H9 (cell line): ENCODE measurements at regions not wholly inside any gene's neighbourhood (a gene's known extent, or its start where the extent isn't known, plus 50 kb on each side); places are given as distances from the start of the nearest gene placed in this dataset.
"Not testable (repeated sequence)": the region's sequence is repeated elsewhere in the genome, so short reads cannot be mapped to it uniquely, and the experiment has no call there.

Experiments
- DNase-seq: peaks from one replicate; pipeline ENCODE4 v3.0.0-alpha.2; 2017
- H2AFZ ChIP-seq: one replicate; pipeline ENCODE4 v1.6.1; 2013; ENCODE audit warnings: mild to moderate bottlenecking, low read length, control low read depth, moderate library complexity
- H2AK5ac ChIP-seq: 2 replicates; pipeline ENCODE4 v1.6.1; 2013; ENCODE audit warnings: low read length, control low read depth, mixed read lengths; ENCODE audit not compliant: insufficient read length
- H2BK120ac ChIP-seq: one replicate; pipeline ENCODE4 v1.6.1; 2013; ENCODE audit warnings: low read depth, mild to moderate bottlenecking, low read length, control low read depth, inconsistent platforms; ENCODE audit not compliant: poor library complexity, severe bottlenecking
- H2BK12ac ChIP-seq: 2 replicates; pipeline ENCODE4 v1.6.1; 2013; ENCODE audit warnings: low read length, control low read depth, mixed read lengths, low read depth; ENCODE audit not compliant: insufficient read length
- H2BK15ac ChIP-seq: 2 replicates; pipeline ENCODE4 v1.6.1; 2013; ENCODE audit warnings: low read depth, low read length, control low read depth
- H2BK20ac ChIP-seq: one replicate; pipeline ENCODE4 v1.6.1; 2013; ENCODE audit warnings: low read depth, mild to moderate bottlenecking, low read length, control low read depth, inconsistent platforms; ENCODE audit not compliant: poor library complexity, severe bottlenecking
- H2BK5ac ChIP-seq: 2 replicates; pipeline ENCODE4 v1.6.1; 2013; ENCODE audit warnings: low read length, control low read depth, mixed read lengths; ENCODE audit not compliant: insufficient read length
- H3K14ac ChIP-seq: 2 replicates; pipeline ENCODE4 v1.6.1; 2013; ENCODE audit warnings: low read length, control low read depth; ENCODE audit not compliant: insufficient read depth
- H3K18ac ChIP-seq: 2 replicates; pipeline ENCODE4 v1.6.1; 2013; ENCODE audit warnings: low read depth, mild to moderate bottlenecking, mixed read lengths, low read length, control low read depth; ENCODE audit not compliant: insufficient read length
- H3K23ac ChIP-seq: 2 replicates; pipeline ENCODE4 v1.6.1; 2013; ENCODE audit warnings: low read length, control low read depth, mixed read lengths, low read depth; ENCODE audit not compliant: insufficient read length
- H3K23me2 ChIP-seq: 2 replicates; pipeline ENCODE4 v1.6.1; 2013; ENCODE audit warnings: low read depth, mild to moderate bottlenecking, mixed read lengths, low read length, control low read depth; ENCODE audit not compliant: insufficient read length, poor library complexity, severe bottlenecking
- H3K27ac ChIP-seq: 2 replicates; pipeline ENCODE4 v1.5.1; 2013; ENCODE audit warnings: low read length, control low read depth, mixed read lengths, low read depth; ENCODE audit not compliant: insufficient read length
- H3K27me3 ChIP-seq: 2 replicates; pipeline ENCODE4 v1.6.1; 2013; ENCODE audit warnings: low read length, control low read depth, inconsistent platforms; ENCODE audit not compliant: insufficient read depth
- H3K4ac ChIP-seq: 2 replicates; pipeline ENCODE4 v1.6.1; 2013; ENCODE audit warnings: low read depth, mild to moderate bottlenecking, control low read depth, inconsistent platforms, low read length, moderate library complexity
- H3K4me1 ChIP-seq: 2 replicates; pipeline ENCODE4 v1.6.1; 2013; ENCODE audit warnings: low read length, control low read depth, inconsistent platforms; ENCODE audit not compliant: insufficient read depth
- H3K4me2 ChIP-seq: 2 replicates; pipeline ENCODE4 v1.6.1; 2013; ENCODE audit warnings: low read length, control low read depth, mixed read lengths; ENCODE audit not compliant: insufficient read length, insufficient read depth
- H3K56ac ChIP-seq: 2 replicates; pipeline ENCODE4 v1.6.1; 2013; ENCODE audit warnings: low read depth, mild to moderate bottlenecking, mixed read lengths, low read length, control low read depth; ENCODE audit not compliant: insufficient read length
- H3K79me1 ChIP-seq: 2 replicates; pipeline ENCODE4 v1.6.1; 2013; ENCODE audit warnings: low read depth, mild to moderate bottlenecking, moderate library complexity, low read length, control low read depth, inconsistent platforms; ENCODE audit not compliant: insufficient read depth, poor library complexity, severe bottlenecking
- H3K79me2 ChIP-seq: 2 replicates; pipeline ENCODE4 v1.6.1; 2013; ENCODE audit warnings: low read length, control low read depth, inconsistent platforms; ENCODE audit not compliant: insufficient read depth
- H3K9ac ChIP-seq: 2 replicates; pipeline ENCODE4 v1.6.1; 2013; ENCODE audit warnings: low read length, control low read depth, mixed read lengths; ENCODE audit not compliant: insufficient read length; ENCODE audit errors: extremely low read depth
- H3K9me3 ChIP-seq: one replicate; pipeline ENCODE4 v1.6.1; 2013; ENCODE audit warnings: low read depth, low read length, inconsistent platforms; ENCODE audit not compliant: control insufficient read depth
- H3T11ph ChIP-seq: one replicate; pipeline ENCODE4 v1.6.1; 2013; ENCODE audit warnings: mild to moderate bottlenecking, low read length, control low read depth, inconsistent platforms
- H4K20me1 ChIP-seq: one replicate; pipeline ENCODE4 v1.6.1; 2013; ENCODE audit not compliant: control insufficient read depth, insufficient read length, insufficient read depth
- H4K5ac ChIP-seq: 2 replicates; pipeline ENCODE4 v1.6.1; 2013; ENCODE audit warnings: low read depth, mild to moderate bottlenecking, mixed read lengths, low read length, control low read depth; ENCODE audit not compliant: insufficient read length
- H4K8ac ChIP-seq: replicated peaks from 2 replicates; pipeline ENCODE4 v1.6.1; 2013; ENCODE audit warnings: low read length, control low read depth, mixed read lengths, low read depth; ENCODE audit not compliant: insufficient read length
- H4K91ac ChIP-seq: 2 replicates; pipeline ENCODE4 v1.6.1; 2013; ENCODE audit warnings: low read depth, mild to moderate bottlenecking, moderate library complexity, mixed read lengths, low read length, control low read depth; ENCODE audit not compliant: insufficient read length
- H3K27ac Mint-ChIP-seq, 3 experiments: 2 replicates in 2 of 3; 3 replicates in 1 of 3; pipeline ENCODE4 v1.8.0; 2020 to 2021; ENCODE audit warnings: mixed read lengths in 3 of 3, mild to moderate bottlenecking in 1 of 3, moderate library complexity in 1 of 3
- H3K27me3 Mint-ChIP-seq: 2 replicates; pipeline ENCODE4 v1.8.0; 2021; ENCODE audit warnings: low read depth, mild to moderate bottlenecking, moderate library complexity, mixed read lengths
- H3K36me3 Mint-ChIP-seq, 3 experiments: 2 replicates in 2 of 3; 3 replicates in 1 of 3; pipeline ENCODE4 v1.8.0; 2020 to 2021; ENCODE audit warnings: low read depth in 3 of 3, mixed read lengths in 3 of 3; ENCODE audit not compliant: insufficient read depth in 1 of 3
- H3K4me1 Mint-ChIP-seq, 2 experiments: 2 replicates each; pipeline ENCODE4 v1.8.0; 2020; ENCODE audit warnings: mixed read lengths in 2 of 2
- H3K4me3 Mint-ChIP-seq, 2 experiments: 2 replicates in 1 of 2; 3 replicates in 1 of 2; pipeline ENCODE4 v1.8.0; 2020 to 2021; ENCODE audit warnings: mild to moderate bottlenecking in 2 of 2, mixed read lengths in 2 of 2, moderate library complexity in 1 of 2
- H3K9me3 Mint-ChIP-seq, 2 experiments: 2 replicates in 1 of 2; 3 replicates in 1 of 2; pipeline ENCODE4 v1.8.0; 2020; ENCODE audit warnings: mild to moderate bottlenecking in 2 of 2, mixed read lengths in 2 of 2, moderate library complexity in 1 of 2
- WGBS: extraction: QIAGEN DNeasy Blood & Tissue Kit; methylation state at CpG from one replicate; pipeline ENCODE4 v1.1.7; 2013; ENCODE audit warnings: missing lambda C conversion rate, low lambda C conversion rate, mixed read lengths; ENCODE audit not compliant: insufficient read length; ENCODE audit errors: extremely low coverage; 5-methylcytosine and 5-hydroxymethylcytosine counted together

GRCh38 chr13:16141361-16141760, 3040.3 kb downstream of the TUBA3C start:
- H3K9me3 ChIP-seq = peaks cover 38% of the 10 kb centered on the region
- H2BK15ac ChIP-seq, H4K5ac ChIP-seq, H3K79me1 ChIP-seq, H3K27me3 Mint-ChIP-seq, H2AFZ ChIP-seq, H3K23me2 ChIP-seq, H3T11ph ChIP-seq, H2AK5ac ChIP-seq, H3K18ac ChIP-seq, H3K23ac ChIP-seq, H2BK120ac ChIP-seq, H3K56ac ChIP-seq, H4K8ac ChIP-seq, H4K91ac ChIP-seq, H3K9ac ChIP-seq, H3K4me1 ChIP-seq, H3K27me3 ChIP-seq, H3K4me1 Mint-ChIP-seq, H2BK12ac ChIP-seq, H3K4ac ChIP-seq, H4K20me1 ChIP-seq, H3K4me3 Mint-ChIP-seq, H2BK20ac ChIP-seq, DNase-seq, H3K14ac ChIP-seq, H2BK5ac ChIP-seq, H3K4me2 ChIP-seq, H3K27ac Mint-ChIP-seq, H3K79me2 ChIP-seq, H3K27ac ChIP-seq: not testable (repeated sequence)
- Mint-ChIP-seq H3K36me3 (peaks cover 10 to 18% (median 13%) of the 10 kb centered on the region in 3 experiments), H3K9me3 (peaks cover 43 to 48% of the 10 kb centered on the region in 2 experiments)
- no CpG with 5 or more reads among the region's 10 CpGs for WGBS

DNA sequence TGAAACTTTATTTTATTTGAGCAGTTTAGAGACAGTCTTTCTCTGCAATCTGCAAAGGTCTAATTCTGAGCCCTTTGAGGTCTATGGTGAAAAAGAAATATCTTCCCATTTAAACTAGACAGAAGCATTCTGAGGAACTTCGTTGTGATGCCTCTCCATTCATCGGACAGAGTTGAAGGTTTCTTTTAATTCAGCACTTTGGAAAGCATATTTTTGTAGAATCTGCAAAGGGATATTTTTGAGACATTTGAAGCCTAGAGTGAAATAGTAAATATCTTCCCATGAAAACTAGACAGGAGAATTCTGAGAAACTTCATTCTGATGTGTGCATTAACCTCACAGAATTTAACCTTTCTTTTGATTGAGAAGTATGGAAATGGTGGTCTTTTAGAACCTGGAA, 3044.8 kb downstream of the TUBA3C start:
- H3K27me3 Mint-ChIP-seq, H3K18ac ChIP-seq, H3K27ac ChIP-seq, H3K56ac ChIP-seq, H2BK5ac ChIP-seq, H3K27ac Mint-ChIP-seq, H3K79me1 ChIP-seq, H4K20me1 ChIP-seq, H3K4me1 Mint-ChIP-seq, H3K4me1 ChIP-seq, DNase-seq, H3K4me2 ChIP-seq, H2AK5ac ChIP-seq, H3K4me3 Mint-ChIP-seq, H2BK12ac ChIP-seq, H2AFZ ChIP-seq, H4K91ac ChIP-seq, H3T11ph ChIP-seq, H3K23me2 ChIP-seq, H4K5ac ChIP-seq, H3K79me2 ChIP-seq, H2BK15ac ChIP-seq, H3K9ac ChIP-seq, H4K8ac ChIP-seq, H3K14ac ChIP-seq, H3K27me3 ChIP-seq, H2BK120ac ChIP-seq, H3K4ac ChIP-seq, H3K23ac ChIP-seq, H2BK20ac ChIP-seq: not testable (repeated sequence)
- no CpG with 5 or more reads among the region's 2 CpGs for WGBS
- H3K9me3 Mint-ChIP-seq = peaks cover 44 to 45% of the 10 kb centered on the region in 2 experiments
- peaks cover 21% of the 10 kb centered on the region for H3K9me3 ChIP-seq
- peaks cover 11 to 18% (median 16%) of the 10 kb centered on the region in 3 experiments for H3K36me3 Mint-ChIP-seq
